Stimulated activated CD8-positive, alpha-beta memory T cell treated with anti-CD3 and anti-CD28 coated beads, Interleukin-12 subunit alpha, Interleukin-12 subunit beta, amount 100 ng/mL, for 4 hours (primary cell): ENCODE measurements at regions not wholly inside any gene's neighbourhood (a gene's known extent, or its start where the extent isn't known, plus 50 kb on each side); places are given as distances from the start of the nearest gene placed in this dataset.

Experiments
- DNase-seq: peaks from one replicate; pipeline ENCODE4 v3.0.0-alpha.2; 2020; ENCODE audit warnings: low read depth

DNA sequence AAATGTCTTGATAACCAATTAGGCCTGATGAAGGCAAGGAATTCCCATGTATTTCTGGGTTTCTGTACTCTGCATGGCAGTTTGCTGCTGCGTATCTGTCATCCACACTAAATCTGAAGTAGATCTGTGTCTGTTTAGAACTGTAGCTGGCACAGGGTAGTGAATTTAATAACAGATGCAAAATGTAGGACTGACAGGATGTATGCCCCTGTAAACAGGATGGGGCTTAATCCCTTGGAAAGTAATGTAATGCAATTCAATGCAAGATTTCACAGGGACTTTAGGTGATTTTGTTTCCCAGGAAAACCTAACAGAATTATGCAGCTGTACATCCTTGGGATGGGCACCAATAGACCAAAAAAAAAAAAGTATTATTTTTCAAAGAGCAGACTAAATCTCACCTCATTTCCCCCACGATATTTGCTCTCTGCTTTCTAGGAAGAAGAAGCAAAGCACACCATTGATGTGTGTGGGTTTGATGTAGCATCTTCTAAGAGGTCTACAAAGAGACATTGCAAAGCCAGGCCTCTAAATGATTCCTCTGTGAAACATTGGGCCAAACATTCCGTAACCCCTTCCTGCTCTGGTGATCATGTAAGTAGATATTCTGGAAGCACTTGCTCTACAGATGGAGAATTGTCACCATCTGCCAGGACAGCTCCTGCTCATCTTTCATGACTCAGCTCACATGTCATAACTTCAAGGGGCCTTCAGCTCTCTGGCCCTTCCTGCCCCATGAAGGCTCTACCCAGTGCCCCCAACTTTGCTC, 464.3 kb upstream of the RGMA start:
- DNase-seq = no peak

DNA sequence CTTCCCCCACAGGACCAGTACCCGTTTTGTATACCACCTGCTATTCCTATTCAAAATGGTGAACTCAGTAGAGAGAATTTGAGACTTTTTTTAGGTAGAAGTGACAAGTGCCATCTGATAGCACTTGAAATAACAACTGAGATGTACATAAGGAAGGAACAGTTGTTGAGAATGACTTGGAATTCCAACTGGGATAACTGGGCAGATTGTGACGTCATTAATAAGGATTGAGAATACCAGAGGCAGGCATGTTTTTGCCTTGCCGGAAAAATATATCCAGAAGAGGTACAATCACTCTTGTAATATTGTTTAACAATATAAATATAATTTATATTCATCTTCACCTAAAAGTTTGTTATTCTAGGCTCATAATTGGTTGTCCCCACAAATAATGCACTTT, 454.1 kb upstream of the RGMA start:
- no peak for DNase-seq

GRCh38 chr15:93527374-93528050, 438.5 kb upstream of the RGMA start:
- no peak for DNase-seq

GRCh38 chr15:93524432-93524831, 435.4 kb upstream of the RGMA start:
- no peak for DNase-seq

GRCh38 chr15:93523481-93523880, 434.5 kb upstream of the RGMA start:
- no peak for DNase-seq

DNA sequence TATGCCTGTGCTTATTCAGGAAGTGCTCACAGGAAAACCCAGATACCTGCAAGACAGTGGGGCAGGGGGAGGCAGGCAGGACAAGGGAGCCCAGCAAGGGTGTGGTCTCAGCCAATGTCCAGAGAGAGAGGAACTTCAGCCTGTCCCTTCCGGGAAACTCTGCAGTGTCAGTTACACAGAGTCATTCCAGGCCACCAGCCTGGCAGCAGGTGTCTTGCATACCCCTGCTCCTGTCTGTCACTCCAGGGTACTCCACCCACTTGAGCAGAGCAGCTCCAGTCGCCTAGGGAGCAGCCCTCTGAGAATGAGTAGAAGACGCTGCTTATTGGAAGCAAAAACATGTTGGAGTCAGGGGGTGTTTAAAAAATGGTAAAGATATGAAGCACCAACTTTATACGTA, 431.2 kb upstream of the RGMA start:
- no peak for DNase-seq

- no peak for DNase-seq
Observed at GRCh38 chr15:93519599-93519998, 430.6 kb upstream of the RGMA start.

DNA sequence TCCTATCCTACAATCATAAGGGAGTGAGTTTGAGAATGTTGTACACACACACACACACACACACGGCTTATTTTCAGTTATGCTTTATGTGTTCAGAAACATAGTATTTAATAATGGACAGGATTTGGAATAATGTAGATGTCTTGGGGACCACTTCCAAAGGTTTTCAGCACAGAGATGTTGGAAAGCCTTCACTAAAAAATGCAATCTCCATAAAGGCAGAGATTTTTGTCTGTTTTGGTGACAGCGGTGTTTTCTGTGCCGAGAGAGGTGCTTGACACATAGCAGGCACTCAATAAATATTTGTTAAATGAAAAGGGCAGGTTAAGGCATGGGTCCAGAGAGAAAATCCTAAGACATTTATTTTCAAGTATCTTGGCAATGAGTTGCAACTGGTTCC, 428.2 kb upstream of the RGMA start:
- DNase-seq = no peak

- DNase-seq = no peak
Observed at GRCh38 chr15:93515256-93516051, 426.4 kb upstream of the RGMA start.

DNA sequence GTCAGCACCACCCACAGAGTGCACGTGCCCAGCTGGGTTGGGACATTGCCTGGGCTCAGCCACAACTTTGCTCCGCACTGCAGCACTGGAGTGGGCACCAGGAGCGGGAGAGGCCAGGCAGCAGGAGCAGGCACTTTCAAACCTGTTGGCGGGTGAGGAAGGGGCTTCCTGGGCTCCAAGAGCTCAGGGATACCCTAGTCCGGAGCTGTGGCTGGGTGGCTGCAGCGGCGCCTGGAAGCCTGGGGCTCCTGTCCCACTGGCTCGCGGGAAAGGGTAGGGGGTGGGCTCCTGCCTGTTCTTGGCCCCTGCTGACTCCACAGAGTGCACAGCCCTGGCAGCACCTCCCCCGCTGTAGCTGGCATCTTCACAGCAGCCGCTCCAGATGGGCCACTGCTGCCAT, 417.6 kb upstream of the RGMA start:
- no peak for DNase-seq

DNA sequence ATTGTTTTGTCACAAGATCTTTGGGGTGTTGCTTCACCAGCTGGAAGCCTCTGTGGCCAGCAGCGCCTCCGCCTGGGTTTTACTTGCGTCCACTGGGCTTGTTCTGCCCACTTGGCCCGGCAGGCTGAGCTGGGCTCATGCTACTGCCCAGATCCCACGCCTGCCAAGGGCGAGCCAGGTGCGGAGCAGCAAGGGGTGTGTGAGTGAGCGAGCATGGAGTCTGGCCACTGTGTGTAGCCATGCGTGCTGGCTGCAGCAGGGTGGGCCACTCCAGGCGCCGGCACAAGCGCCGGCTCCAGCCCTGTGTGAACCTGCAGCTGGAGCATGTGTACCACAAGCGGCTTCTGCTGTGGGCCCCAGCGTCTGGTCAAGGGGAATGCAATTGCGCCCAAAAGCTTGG, 416.5 kb upstream of the RGMA start:
- no peak for DNase-seq

- no peak for DNase-seq
Observed at GRCh38 chr15:93501946-93502345, 412.9 kb upstream of the RGMA start.

GRCh38 chr15:93500155-93500554, 411.1 kb upstream of the RGMA start:
- no peak for DNase-seq

DNA sequence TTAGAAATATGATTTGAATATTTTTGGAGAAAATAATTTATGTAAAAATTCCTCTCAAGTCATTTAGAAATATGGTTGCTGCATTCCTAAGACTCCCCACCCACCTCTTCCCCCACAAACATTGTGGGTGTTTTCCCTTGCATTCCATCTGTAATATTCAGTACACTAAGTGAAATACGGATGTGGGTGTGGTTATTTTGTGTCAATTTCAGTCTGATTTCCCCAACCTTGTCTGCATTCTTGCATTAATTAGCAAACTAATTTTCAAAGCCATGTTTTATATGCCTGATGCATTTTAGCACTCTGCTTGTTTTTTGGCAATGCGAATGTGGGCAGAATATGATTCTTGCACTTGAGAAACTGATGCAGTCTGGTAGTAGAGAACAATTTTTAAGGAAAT, 408.3 kb upstream of the RGMA start:
- DNase-seq = no peak

DNA sequence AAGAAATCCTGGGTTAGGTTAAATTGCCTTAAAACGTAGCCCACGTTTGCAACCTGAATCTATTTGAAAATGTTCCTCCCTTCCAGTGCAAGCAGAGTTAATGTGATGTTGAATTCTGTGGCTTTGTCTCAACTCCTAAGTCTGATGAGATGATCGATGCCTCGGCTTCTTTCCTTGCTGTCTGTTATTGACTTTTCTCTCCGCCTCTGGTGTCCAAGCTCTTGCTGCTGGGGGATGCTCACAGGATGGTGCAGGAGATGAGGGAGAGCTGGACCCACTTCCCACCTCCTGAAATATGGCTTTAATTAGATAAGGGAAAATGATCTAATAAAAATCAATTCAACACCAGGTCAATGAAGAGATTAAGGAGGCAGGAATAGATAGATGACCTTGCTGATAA, 407.9 kb upstream of the RGMA start:
- DNase-seq = no peak

- DNase-seq = no peak
Observed at GRCh38 chr15:93495799-93496637, 407.0 kb upstream of the RGMA start.

GRCh38 chr15:93493172-93493571, 404.2 kb upstream of the RGMA start:
- no peak for DNase-seq

DNA sequence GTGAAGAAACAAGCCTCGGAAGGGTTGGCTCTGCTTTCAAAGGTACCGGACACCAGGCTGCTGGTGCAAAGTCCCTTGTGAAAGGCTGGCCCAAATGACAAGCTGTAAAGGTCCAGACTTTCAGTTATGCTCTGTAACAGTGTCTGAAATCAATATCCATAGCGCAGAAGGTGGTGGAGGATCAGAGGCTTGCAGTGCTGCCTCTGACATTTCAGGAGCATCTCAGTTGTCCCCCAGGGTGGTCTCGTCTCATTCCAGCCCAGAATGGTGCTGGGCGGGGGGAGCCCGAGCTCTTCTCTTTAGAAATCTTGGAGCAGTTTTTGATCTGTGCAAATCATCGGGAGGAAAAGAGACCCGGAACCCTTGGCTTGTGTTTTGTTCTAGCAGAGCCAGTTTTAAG, 402.3 kb upstream of the RGMA start:
- no peak for DNase-seq

DNA sequence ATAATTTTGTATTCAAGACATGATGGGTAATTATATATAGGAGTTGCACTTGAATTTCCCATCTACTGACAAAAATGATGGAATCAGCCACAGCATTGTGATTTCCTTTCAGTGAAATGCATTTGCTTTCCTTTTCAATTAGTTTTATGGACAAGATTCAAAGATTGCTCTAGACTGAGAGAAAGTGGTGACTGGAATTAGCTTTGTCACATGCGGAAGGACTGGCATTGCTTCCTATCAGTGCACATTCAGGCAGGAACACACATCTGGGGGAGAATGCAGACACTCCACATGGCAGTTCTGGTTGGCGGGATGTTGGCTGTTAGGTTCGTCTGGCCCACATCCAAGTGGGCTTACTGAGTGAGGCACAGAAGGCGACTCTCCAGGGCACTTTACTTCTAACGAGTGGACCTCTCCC, 399.3 kb upstream of the RGMA start:
- no peak for DNase-seq

DNA sequence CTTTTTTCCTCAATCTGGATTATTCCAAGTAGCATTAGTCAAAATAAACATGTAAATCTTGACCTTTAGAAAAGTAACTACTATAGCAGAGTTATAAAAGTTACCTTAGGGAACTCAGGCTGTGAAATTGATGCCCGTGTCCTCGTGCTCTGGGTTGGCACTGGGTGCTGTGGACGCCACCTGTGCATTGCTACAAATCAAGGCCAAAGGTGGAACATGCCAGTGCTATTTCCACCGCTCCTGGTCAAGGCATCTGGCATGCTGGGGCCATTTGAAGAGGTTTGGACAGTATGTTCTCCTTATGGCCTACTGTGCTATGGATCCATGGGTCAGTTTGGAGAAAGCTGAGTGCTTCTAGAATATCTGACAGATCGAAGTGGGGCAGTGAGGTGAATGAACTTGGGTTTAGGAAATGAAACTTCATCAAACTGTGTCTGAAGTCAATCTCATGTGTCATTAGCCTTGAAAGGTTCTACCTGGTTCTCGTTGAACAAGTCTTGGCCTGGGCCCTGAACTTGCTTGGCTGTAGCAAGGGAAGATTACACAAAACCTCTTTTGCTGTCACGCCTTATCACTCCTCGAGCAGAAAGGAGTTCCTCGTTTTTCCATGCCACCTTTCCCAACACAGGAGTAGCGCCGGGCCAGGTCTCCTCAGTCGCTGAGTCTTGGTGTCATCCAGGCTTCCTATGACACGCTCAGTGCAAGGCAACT, 397.6 kb upstream of the RGMA start:
- no peak for DNase-seq
